ENCODE measurements at regions not wholly inside any gene's neighbourhood (a gene's known extent, or its start where the extent isn't known, plus 50 kb on each side); places are given as distances from the start of the nearest gene placed in this dataset.

- TF ChIP-seq, protein P1, sequence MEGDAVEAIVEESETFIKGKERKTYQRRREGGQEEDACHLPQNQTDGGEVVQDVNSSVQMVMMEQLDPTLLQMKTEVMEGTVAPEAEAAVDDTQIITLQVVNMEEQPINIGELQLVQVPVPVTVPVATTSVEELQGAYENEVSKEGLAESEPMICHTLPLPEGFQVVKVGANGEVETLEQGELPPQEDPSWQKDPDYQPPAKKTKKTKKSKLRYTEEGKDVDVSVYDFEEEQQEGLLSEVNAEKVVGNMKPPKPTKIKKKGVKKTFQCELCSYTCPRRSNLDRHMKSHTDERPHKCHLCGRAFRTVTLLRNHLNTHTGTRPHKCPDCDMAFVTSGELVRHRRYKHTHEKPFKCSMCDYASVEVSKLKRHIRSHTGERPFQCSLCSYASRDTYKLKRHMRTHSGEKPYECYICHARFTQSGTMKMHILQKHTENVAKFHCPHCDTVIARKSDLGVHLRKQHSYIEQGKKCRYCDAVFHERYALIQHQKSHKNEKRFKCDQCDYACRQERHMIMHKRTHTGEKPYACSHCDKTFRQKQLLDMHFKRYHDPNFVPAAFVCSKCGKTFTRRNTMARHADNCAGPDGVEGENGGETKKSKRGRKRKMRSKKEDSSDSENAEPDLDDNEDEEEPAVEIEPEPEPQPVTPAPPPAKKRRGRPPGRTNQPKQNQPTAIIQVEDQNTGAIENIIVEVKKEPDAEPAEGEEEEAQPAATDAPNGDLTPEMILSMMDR (conservative IDR thresholded peaks at IDR 0.05 in 1 of 2, IDR thresholded peaks at IDR 0.05 in 1 of 2; ENCODE audit: extremely low read depth in 1 of 2, insufficient read depth in 1 of 2, low read depth in 1 of 2, low read length in 2 of 2), result no peak
- no peak for TF ChIP-seq EZH2 (IDR thresholded peaks at IDR 0.05; ENCODE audit: borderline replicate concordance, low read length)
Measured at GRCh38 chr5:8247049-8247899, 378.3 kb downstream of the MTRR start.
